ENCODE measurements at regions not wholly inside any gene's neighbourhood (a gene's known extent, or its start where the extent isn't known, plus 50 kb on each side); places are given as distances from the start of the nearest gene placed in this dataset.

GRCh38 chr4:62618042-62618441 is 1417.9 kb downstream of the ADGRL3 start:
- TF ChIP-seq POLR2A (IDR thresholded peaks at IDR 0.05; ENCODE audit: low read length) (no peak), GATA1 (IDR thresholded peaks at IDR 0.05; ENCODE audit: low read depth, low read length) (no peak)

Measured in erythroblast (primary cell).